GM03348 (cell line): ENCODE measurements at regions not wholly inside any gene's neighbourhood (a gene's known extent, or its start where the extent isn't known, plus 50 kb on each side); places are given as distances from the start of the nearest gene placed in this dataset.

ENCODE experiments used
- DNase-seq: peaks from one replicate; pipeline ENCODE4 v3.0.0; 2012; ENCODE audit warnings: low spot score

GRCh38 chr5:174412374-174412773, 312.0 kb upstream of the MSX2 start:
- DNase-seq, result no peak

- no peak for DNase-seq
Measured at GRCh38 chr5:174412941-174413340, 311.4 kb upstream of the MSX2 start.

- DNase-seq, result no peak
Measured at GRCh38 chr5:174413567-174414314, 310.6 kb upstream of the MSX2 start.

GRCh38 chr5:174414315-174414710, 310.1 kb upstream of the MSX2 start:
- DNase-seq, result no peak

- no peak for DNase-seq
Measured at GRCh38 chr5:174418809-174419539, 305.4 kb upstream of the MSX2 start.

- peak; percentile 85 for DNase-seq
Measured at GRCh38 chr5:174419540-174420132, 304.7 kb upstream of the MSX2 start.

- DNase-seq, result no peak
Measured at GRCh38 chr5:174420651-174421407, 303.6 kb upstream of the MSX2 start.

- DNase-seq, result no peak
Measured at GRCh38 chr5:174421408-174421805, 303.0 kb upstream of the MSX2 start.

GRCh38 chr5:174423558-174423957, 300.8 kb upstream of the MSX2 start:
- no peak for DNase-seq

GRCh38 chr5:174424219-174425053, 299.9 kb upstream of the MSX2 start:
- DNase-seq, result no peak

- no peak for DNase-seq
Measured at GRCh38 chr5:174425271-174425963, 299.0 kb upstream of the MSX2 start.

- no peak for DNase-seq
Measured at GRCh38 chr5:174425964-174426290, 298.5 kb upstream of the MSX2 start.

- no peak for DNase-seq
Measured at GRCh38 chr5:174426388-174426787, 298.0 kb upstream of the MSX2 start.

GRCh38 chr5:174426851-174427250, 297.5 kb upstream of the MSX2 start:
- DNase-seq, result no peak

- DNase-seq, result no peak
Measured at GRCh38 chr5:174427304-174427703, 297.1 kb upstream of the MSX2 start.

- no peak for DNase-seq
Measured at GRCh38 chr5:174428895-174429294, 295.5 kb upstream of the MSX2 start.

- no peak for DNase-seq
Measured at GRCh38 chr5:174430940-174431339, 293.4 kb upstream of the MSX2 start.

- no peak for DNase-seq
Measured at GRCh38 chr5:174431504-174431903, 292.9 kb upstream of the MSX2 start.

GRCh38 chr5:174433098-174433497, 291.3 kb upstream of the MSX2 start:
- no peak for DNase-seq

GRCh38 chr5:174436750-174437149, 287.6 kb upstream of the MSX2 start:
- no peak for DNase-seq
